GM18868 (cell line): ENCODE measurements at regions not wholly inside any gene's neighbourhood (a gene's known extent, or its start where the extent isn't known, plus 50 kb on each side); places are given as distances from the start of the nearest gene placed in this dataset.

Experiments
- ATAC-seq: cut with Tn5 transposase; IDR thresholded peaks from one replicate; pipeline ENCODE4 v1.9.1; 2021; ENCODE audit warnings: mild to moderate bottlenecking, moderate library complexity; ENCODE audit not compliant: unreplicated experiment

DNA sequence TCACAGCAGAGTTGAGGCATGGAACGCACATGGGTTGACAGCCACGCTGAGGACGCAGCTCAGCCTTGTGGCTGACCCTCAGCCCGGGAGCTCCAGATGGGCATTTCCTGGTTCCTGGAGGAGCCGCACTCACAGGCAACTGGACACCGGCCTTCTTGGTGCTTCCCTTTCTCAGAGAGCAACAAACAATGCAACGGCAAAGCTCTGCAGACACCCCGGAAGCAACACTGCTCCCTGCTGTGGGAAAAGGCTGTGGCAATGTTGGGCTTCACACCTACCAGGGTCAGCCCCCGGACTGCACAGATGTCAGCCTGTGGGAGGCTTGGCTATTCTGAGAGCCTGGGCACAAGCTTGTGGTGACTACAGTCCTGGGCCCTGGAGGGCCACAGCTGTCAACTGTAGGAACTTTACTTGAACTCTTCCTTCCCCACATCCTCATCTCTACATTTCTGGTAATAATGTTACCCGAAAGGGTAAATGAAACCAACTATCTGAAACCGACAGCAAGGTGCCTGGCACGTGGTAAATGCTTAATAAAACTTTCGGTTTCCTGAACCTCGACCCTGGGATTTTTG is 597.5 kb upstream of the MKI67 start:
- no peak for ATAC-seq

DNA sequence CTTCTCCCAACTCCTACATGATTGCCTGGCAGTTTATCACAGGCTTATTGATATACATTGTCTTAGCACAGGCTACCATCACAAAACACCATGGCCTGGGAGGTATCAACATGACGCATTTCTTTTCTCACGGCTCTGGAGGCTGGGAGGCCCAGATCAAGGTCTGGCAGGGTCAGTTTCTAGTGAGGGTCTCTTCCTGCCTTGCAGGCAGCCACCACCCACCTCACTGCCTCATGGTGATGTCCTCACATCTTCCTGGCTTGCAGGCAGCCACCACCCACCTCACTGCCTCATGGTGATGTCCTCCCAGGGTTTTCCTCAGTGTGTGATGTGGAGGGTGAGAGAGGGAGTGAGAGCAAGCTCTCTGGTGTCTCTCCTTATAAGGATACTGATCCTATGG is 599.3 kb upstream of the MKI67 start:
- ATAC-seq: no peak

DNA sequence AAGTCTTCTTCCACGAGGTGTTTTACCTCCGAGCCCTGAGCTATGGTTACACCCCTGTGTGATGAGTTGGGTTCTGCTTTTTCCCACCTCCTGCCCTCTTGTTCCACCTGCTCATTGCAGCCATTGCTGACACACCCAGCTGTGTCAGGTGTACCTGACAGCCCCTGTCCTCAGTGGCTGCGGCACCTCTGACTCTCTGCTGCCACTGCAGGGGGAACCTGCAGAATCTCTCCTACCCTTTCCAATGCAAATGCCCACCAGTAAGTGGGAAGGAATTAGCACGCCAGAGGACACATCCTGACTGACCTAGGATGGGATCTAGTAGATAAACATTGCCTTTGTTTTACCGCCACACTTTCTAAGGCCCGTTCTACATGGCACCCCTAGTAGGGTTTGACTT is 600.9 kb upstream of the MKI67 start:
- no peak for ATAC-seq

- no peak for ATAC-seq
Measured at GRCh38 chr10:128729910-128730420, 603.7 kb upstream of the MKI67 start.

DNA sequence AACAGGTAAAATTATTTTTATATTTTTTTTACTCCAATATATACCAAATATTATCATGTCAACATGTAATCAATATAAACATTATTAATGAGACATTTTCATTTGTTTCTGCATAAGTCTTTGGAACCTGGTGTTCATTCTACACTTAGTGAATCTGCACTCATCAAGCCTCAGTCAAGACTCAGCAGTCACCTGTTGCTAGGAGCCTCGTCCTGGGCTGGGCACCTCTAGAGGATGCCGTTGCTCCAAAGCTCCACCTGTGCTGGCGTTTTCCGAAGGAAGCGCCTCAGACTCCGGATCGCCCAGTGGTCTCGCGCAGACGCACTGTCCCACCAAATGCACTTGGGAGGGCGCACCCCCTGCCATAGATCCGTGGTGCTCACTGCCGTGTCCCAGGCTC is 604.7 kb upstream of the MKI67 start:
- no peak for ATAC-seq

GRCh38 chr10:128734161-128734560 is 607.9 kb upstream of the MKI67 start:
- no peak for ATAC-seq

DNA sequence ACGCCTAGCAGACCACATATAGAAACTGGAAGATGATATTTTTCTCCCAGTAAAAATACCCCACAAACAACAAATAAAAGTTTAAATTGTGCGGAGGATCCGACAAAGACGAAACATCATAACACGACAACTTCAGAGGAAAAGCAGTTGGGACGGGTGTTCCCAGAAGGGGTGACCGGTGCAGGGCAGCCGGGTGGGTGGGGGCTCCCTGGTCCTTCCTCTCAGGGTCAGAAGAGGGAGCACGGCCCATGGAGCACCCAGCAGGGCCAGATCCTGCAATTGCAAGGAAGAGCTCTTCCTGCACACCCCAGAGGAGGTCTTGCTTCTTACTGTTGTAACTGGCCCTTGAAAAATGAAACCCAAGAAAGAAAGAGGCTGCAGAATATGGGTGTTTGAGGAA is 608.5 kb upstream of the MKI67 start:
- no peak for ATAC-seq

- ATAC-seq: no peak
Measured at GRCh38 chr10:128735996-128736395, 609.8 kb upstream of the MKI67 start.

DNA sequence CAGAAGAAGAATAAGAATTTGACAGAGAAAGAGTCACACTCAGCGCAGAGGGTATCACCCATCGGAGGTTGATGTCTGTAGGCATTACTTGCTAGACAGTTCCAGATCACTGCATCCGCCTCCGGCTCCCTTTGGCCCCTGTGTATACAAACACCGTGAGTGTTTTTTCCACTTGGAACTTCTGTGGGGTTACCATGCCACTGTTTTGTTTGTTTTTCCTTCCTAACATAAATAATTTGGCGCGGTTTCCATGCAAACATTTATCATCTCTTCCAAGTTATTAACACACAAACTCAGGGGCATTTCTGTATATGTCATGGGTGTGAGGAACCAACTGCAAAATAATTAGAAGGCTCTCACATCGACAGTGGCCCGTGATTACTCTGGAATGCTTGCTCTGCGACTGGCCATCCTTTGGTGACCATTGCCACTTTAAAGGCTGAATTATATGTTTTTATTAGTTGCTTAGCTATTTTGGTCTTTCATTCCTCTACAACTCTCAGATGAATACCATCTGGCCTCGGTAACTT is 612.2 kb upstream of the MKI67 start:
- ATAC-seq: no peak

- no peak for ATAC-seq
Measured at GRCh38 chr10:128739930-128740329, 613.7 kb upstream of the MKI67 start.

GRCh38 chr10:128741180-128741579 is 615.0 kb upstream of the MKI67 start:
- no peak for ATAC-seq

DNA sequence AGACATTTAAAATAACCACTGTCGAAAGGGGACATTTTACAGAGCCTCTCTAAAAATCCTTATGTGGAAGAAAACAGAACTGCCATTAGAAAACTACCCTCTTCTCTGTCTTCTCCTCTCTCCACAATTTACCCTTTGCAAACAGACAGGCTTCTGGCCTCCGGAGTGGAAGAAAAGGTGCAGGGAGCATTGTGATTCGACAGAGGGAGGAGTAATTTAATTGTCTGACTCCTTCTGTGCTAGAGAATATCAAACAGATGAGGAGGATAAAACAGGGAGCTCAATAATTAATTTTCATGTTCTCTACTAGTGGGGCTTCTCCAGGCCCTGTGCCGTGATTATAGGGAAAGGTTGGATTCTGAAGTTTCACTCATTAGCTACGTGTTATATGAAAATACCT is 615.5 kb upstream of the MKI67 start:
- no peak for ATAC-seq

- no peak for ATAC-seq
Measured at GRCh38 chr10:128744092-128744491, 617.9 kb upstream of the MKI67 start.

GRCh38 chr10:128744811-128745305 is 618.6 kb upstream of the MKI67 start:
- ATAC-seq: no peak

- ATAC-seq: no peak
Measured at GRCh38 chr10:128747582-128748346, 621.5 kb upstream of the MKI67 start.

- no peak for ATAC-seq
Measured at GRCh38 chr10:128751284-128751683, 625.1 kb upstream of the MKI67 start.

GRCh38 chr10:128751851-128752250 is 625.6 kb upstream of the MKI67 start:
- ATAC-seq: no peak

GRCh38 chr10:128759174-128759573 is 633.0 kb upstream of the MKI67 start:
- ATAC-seq: no peak

DNA sequence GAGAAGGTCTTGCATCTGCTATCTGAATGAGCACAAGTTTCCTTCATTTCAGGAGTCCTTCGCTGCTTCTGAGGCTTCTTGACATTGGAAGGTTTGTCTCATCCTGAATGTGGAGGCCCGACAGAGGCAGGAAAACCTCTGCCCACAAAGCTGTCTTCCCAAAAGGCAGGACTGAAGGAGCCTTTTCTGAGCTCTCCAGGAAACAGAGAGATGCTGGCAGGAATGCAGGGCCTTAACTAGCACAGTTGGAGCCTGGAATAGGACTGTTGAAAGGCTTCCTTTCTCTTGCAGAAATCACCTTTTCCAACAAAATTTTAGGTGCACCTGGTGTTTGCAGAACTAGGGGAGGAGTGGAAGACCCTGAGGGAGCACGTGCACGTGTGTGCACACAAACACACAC is 637.4 kb upstream of the MKI67 start:
- no peak for ATAC-seq

GRCh38 chr10:128764190-128764589 is 638.0 kb upstream of the MKI67 start:
- no peak for ATAC-seq

DNA sequence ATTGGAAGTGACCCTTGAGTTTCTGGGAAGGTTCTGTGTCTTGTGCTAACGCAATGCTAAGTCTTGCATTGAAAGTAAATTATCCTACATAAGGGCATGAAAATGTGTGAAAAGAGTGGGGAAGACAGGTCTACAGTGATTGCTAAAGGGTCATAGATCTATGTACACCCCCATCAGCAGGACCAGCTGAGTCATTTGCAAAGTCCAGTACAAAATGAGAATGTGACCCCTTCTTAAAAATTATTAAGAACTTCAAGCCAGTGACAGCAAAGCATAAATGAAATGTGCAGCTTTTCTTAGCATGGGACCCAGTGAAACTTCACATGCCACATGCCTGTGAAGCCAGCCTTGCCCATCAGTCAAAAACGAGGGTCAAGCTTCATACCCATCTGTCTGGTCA is 640.7 kb upstream of the MKI67 start:
- no peak for ATAC-seq

- ATAC-seq: no peak
Measured at GRCh38 chr10:128774979-128775378, 648.8 kb upstream of the MKI67 start.
